Brain pericyte (primary cell): ENCODE measurements at regions not wholly inside any gene's neighbourhood (a gene's known extent, or its start where the extent isn't known, plus 50 kb on each side); places are given as distances from the start of the nearest gene placed in this dataset.
"Not testable (repeated sequence)": the region's sequence is repeated elsewhere in the genome, so short reads cannot be mapped to it uniquely, and the experiment has no call there.

ENCODE experiments used
- DNase-seq: peaks from one replicate; pipeline ENCODE4 v3.0.0-alpha.2; 2012; ENCODE audit warnings: low read depth, low spot score

DNA sequence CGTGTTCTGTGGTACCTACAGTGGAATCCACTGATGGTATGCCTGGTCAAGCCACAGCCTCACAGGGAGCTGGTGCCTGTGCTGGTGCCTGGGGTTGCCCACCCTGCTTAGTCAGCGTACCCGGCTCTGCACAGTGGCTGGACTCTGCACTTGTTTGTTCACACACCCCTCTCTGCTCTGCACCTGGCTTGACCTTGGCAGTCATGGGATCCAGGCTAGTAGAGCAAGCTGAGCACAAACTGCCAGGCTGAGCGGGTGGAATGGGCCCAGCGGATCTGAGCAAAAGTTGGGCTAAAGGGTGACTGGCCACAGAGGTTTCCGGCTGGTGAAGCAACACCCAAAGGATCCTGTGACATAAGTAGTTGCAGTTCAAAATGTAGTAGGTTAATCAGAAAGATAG lies 163.5 kb downstream of the CDH19 start:
- DNase-seq: no peak

DNA sequence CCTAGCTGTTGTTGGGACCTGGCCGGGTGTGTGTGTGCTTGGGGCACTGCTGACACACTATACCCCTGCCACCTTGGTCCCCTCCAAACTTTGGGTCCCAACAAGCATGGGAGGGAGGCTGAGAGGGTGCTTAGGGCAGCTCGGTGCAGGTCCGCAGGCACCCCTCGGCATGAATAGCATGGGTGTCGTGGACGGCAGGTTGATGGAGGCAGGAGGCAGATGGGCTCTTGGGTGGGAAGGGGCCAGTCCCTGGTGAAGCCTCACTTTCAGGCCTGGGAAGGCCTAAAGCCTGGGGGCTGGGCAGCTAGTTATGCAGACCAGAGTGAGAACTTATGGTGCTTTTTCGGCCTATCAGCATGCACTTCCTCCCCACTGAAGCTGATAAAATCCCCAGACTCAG lies 164.2 kb downstream of the CDH19 start:
- no peak for DNase-seq

DNA sequence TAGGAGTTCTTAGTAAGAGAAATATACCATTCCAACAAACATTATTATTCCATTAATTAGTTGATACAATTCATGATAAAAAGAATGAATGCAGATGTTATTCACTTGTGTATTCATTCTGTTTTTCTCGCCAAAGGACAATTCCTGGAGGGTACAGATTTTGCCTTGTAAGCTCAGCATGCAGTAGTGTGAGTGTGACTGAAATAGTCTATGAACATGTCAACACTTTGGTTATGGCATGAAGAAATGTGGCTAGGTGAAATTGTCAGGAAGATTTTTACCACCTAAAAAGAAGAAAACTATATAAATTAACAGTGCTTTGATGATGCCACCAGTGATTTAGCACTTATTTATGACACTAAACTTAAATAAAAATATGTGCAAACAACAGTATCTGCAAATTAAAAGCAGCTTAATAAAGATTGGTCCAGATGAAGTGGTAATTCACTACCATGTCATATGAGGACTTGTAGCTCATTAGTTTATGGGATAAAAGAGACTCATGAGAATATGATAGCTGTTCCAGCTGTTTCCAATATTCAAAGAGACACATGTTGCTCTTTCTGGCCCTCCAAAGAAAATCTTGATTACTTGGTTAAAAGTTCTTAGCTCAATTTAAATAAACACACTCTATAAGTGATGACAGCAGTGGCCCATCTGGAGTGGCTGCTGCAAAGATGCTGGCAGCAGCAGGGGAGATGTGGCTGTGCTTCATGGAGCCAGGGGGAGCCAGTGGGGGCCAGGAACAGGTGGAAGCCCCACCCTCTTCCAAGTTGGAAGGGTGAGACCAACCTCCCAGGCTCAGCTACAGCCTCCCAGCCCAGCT lies 165.0 kb downstream of the CDH19 start:
- DNase-seq: no peak

DNA sequence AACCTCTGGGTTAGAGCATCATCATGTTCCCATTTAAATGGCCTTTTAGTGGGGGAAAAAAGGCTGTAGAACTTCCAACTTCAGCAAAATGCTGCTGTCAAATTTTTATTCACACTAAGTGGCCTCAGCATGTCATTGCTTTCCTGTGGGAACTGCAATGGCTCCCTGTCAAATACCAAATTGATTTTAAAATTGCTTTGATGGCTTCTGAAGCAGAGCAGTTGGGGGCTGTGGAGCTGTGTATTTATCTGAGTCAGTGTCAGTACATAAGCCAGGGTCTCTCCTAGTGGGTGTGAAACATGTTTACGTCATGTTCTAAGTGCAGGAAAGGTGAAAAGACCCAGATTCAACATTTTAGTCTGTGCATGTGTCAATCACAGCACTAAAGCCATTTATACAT lies 171.3 kb downstream of the CDH19 start:
- DNase-seq: no peak

DNA sequence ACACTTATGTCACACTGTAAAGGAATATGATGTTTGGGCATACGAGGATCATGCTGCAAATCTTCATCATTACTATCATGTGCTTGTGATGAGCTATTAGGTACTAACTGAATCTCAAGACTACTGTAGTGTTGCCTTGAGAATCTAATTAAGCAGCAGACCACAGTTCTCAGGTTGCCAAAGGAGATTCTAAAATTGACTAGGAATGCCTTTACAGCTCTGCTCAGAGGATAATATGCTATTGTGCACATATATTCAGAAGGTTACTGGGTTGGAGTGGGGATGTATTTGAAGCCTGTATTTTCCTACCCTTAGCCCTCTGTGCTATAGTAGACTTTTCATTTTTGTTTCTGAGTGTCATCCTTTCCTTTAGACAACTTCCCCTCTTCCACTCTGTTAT lies 175.1 kb downstream of the CDH19 start:
- no peak for DNase-seq

DNA sequence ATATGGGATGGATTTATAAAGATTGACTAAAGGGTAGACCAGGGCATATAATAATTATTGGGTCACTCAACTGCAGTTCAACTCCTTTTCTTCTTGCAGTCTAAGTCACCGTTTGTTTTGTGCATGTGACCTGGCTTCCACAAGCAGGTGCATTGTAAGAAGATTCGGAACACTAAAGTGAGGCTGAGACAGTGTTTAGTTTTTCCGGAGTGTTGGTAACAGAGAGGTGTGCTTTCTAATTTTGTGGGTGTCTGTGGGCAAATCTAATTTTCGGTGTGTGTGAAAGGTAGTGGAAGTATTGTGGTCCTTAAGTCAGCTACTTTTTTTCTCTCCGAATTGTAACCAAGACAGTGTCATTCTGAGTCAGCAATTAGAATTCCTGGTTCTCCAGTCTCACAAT lies 184.5 kb downstream of the CDH19 start:
- DNase-seq: no peak

DNA sequence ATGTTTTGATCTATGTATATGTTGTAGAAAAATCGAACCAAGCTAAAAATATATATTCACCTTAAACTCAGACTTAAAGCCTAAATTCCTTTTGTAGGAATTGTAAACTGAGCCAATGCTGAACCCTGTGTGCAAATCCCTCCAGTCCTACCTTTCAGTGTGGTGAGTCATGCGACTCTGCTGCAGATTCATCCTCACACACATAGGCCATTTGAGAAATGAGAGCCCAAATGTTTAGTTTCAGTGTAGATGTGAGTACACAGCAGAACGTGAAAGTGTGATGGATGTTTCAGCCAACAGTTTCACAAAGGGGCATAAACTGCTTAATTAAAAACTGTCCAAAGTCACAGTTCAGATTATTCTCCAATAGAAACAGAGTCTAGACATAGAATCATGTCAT lies 193.2 kb downstream of the CDH19 start:
- DNase-seq: no peak

DNA sequence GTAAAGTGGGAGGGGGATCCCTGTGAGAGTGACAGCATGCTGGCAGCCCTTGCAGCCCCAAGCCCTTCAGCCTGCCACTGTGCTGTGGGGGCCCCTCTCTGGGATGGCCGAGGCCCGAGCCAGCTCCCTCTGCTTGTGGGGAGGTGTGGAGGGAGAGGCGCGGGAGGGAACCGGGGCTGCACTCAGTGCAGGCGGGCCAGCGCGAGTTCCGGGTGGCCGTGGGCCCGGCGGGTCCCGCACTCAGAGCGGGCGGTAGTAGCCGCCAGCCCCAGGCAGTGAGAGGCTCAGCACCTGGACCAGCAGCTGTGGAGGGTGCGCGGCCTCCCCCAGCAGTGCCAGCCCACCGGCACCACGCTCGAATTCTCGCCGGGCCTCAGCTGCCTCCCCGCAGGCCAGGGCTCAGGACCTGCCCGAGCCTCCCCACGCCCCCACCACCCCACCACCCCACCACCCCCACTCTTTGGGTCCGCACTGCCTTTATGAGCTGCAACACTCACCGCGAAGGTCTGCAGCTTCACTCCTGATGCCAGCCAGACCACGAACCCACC lies 208.1 kb downstream of the CDH19 start:
- DNase-seq: no peak

DNA sequence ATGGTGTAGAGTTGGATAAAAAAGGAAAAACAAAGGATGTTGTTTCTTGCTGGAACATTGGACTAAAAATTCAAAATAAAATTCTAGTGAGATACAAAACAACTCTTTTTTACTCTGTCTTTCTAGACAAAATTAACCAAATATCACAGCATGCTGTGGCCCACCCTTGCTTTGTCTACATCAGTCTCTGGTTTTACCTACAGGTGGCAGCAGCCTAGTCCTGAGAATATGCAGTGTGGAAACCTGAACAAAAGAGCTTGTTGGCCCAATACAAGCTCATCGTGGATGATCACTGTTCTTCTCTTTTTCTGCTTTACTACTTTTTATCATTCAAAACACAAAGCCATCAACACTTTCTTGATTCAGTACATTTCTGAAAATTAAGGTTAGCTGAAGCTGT lies 210.4 kb downstream of the CDH19 start:
- no peak for DNase-seq

DNA sequence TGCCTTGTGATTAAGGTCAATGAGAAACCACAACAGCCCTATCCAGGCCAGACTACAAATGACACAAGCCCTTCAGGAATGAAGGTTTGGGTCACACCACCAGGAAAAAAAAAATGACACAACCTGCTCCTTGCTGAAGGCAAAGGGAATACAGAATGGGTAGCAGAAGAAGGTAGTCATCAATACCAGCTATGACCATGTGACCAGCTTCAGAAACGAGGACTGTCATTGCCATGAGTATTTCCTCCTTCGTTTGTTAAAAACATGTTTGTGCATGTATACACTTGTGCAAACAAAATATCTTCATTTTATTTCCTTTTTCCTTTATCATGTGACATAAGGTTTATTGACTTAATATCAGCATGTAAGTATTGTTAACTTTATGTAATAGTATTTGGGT lies 226.6 kb downstream of the CDH19 start:
- DNase-seq: no peak

DNA sequence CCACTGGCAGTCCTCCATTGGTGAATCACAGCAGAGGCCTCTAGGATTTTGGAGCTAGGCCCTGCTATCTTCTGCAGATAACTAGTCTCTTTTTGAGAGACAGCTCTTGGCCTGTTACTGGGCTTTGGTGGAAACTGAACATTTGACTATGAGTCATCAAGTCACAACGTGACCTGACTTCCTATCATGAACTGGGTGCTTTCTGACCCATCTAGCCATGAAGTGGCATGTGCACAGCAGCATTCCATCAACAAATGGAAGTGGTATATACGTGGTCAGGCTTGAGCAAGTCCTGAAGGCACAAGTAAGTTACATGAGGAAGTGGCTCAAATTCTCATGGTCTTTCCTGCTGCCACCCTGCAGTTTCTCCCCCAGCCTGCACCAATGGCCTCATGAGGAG lies 228.5 kb downstream of the CDH19 start:
- DNase-seq: not testable (repeated sequence)

DNA sequence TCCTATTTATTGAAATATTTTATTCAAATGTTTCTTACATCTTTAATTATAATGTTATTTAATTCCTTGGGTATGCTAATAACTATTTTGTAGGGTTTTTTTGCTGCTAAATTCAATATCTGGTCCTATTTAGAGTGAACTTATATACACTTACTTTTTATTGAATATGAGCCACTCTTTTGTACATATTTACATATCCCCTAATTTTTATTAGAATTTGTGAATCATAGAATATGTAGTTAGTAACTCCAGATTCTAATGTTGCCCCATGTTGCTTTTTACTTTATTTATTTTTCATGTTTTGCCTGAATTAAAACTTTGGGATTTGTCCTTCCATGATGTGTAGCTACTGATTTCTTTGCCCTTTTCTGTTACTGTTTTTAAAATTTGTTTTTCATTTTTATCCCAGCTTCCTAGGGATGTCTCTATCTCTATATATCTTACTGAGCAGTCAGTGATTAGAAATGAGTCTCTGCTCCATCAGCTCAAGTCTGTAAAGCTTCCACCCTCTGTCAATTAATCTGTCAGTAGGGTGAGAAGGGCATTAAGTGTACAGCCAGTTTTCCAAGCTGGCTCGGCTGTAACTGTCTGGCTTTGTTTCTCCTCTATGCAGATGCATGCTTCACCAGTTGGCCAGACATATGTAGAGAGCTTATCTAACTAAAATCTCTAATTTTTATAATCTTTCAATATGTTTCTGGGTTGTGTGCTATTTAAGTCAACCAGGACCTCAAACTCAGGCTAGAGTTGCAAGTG lies 256.9 kb downstream of the CDH19 start:
- DNase-seq: no peak

DNA sequence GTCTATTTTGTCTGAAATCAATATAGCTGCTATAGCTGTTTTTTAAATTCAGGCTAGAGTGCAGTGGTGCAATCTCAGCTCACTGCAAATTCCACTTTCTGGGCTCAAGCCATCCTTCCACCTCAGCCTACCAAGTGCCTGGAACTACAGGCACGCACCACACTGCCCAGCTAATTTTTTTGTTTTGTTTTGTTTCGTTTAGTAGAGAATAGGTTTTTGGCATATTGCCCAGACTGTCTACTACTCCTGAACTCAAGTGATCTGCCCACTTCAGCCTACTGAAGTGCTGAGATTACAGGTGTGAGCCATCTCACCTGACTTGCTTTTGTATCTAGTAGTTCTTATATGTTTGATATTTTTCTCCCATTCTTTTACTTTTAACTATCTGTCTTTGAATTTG lies 259.7 kb downstream of the CDH19 start:
- DNase-seq: no peak

DNA sequence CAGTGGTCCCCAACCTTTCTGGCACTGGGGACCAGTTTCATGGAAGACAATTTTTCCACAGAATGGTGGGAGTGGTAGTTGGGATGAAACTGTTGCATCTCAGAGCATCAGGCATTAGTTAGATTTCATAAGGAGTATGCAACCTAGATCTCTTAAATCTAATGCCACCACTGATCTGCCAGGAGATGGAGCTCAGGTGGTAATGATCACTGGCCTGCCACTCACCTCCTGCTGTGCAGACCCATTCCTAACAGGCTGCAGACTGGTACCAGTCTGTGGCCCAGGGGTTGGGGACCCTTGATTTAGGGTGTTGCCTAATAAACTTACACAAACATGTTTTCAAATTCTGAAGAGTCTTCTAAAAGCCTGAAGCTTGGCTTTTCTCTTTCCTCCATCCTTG lies 261.3 kb downstream of the CDH19 start:
- no peak for DNase-seq

DNA sequence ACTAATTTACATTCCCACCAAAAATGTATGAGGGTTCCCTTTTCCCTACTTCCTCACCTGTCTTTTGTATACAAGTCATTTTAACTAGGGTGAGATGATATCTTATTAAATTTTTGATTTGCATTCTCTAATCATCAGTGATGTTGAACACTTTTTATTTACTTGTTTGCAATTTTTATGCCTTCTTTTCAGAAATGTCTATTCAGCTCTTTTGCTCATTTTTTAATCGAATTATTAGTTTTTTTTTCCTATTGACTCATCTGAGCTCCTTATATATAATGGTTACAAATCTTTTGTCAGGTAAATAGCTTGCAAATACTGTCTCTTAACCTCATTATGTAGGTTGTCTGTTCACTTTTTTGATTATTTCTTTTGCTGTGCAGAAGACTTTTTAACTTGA lies 269.4 kb downstream of the CDH19 start:
- no peak for DNase-seq

DNA sequence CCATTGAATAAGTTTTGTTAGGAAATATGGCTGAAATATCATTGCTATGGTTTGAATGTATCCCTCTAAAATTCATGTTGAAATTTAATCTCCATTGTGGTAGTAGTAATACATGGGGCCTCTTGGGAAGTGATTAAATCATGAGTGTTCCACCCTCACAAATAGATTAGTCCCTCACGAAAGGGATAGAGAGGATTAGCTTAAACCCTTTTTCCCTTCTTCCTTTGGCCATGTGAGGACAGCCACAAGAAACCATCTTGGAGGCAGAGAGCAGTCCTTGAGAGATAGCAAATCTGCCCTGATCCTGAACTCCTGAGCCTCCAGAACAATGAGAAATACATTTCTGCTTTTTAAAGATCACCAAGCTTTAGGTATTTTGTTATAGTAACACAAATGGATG lies 274.2 kb downstream of the CDH19 start:
- no peak for DNase-seq

DNA sequence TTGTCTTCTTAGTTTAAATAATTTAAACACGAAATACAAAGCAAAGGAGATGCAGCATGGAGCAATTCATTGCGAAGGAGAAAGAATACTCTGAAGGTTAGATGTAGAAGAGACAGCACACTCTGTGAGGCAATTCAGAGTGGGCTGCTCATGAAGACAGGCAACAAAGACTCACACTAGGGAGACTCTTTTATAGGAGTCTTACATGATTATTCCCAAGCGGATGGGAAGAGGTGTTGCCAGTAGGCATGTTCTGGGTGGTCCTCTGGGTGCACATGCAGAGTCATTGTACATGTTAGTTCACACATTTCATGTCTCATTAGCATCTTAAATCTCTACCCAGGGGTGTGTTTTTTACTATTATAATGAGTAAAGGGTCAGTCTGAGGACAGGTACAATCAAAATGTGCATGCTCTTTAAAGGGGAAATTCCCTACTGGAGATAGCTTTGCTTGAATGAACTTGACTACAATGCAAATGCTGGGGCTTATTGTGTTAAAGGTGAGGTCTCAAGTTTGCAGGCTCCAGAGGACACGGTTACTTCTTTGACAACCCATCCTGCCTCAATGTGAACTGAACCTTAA lies 275.5 kb downstream of the CDH19 start:
- no peak for DNase-seq

DNA sequence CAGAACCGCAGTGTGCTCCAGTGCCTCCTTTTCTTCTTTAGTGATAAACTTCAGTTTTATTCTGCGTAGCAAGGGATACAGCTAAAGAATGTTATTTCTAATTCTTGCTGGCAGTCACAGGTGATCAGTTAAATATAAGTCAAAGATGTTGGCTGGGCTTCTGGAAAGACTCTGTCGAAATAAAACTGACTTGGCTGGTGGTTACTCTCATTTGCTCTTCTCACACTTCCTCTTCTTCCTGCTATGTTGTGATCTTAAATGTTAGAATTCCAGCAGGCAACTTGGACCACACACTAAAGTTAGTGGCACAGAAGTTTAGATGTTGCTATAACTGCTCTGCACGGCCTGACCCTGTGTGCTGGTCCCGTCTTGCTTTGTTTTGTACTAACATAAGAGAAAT lies 278.6 kb downstream of the CDH19 start:
- no peak for DNase-seq

DNA sequence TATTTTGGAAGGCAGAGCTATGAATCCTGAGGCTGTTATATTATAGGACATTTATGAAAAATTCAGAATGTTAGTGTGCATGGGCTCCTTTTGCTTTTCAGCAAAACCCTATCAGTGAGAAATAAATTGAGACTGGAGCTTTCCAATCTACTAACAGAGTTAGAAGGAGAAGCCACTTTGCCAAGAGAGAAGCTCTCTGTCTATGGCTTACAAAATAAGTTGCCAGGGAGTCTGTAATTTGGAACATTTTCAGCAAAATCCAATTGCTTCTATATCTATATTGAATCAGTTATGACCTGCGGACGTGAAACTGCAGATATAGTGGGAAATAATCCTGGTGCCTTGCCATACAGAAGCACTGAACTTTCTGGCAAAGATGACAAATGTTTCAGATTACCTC lies 279.3 kb downstream of the CDH19 start:
- DNase-seq: no peak

DNA sequence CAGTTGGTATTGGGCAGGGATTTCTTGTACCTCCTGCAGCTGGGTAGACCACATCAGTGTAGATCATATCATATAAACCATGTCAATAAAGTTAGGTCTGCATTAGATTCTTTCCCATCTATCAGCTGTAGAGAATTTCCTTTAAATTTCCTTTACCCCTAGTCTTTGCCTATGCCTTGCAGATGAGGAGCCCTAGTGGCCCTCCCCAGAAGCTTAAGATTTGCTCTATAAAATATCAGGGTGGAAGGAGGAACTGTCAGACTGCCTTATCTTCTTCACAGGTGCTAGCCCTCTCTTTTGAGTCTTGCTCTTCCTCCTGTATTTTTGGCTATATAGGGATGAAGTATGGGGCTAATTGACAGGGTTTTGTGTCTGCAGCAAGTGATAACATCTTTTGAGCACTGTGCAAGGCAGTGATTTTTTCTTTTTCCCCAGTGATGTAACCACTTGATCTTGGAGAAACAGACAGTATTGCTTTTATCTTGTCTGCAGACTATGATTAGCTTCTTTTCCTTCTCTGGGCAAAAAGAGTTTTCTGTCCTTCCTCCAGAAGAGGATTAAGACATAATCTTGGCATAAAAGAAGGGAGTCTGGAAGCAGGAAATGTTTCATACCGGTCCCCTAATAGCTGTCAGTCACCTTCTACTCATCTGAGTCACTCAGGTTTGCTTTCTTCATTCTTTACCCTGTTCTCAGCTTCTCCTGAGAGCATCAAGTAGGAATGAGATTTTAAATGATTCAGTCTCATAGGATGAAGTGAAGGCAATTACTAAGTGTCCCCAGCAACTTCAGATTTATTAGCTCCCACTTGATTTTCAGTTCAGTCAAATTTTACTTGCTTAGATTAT lies 286.4 kb downstream of the CDH19 start:
- no peak for DNase-seq

DNA sequence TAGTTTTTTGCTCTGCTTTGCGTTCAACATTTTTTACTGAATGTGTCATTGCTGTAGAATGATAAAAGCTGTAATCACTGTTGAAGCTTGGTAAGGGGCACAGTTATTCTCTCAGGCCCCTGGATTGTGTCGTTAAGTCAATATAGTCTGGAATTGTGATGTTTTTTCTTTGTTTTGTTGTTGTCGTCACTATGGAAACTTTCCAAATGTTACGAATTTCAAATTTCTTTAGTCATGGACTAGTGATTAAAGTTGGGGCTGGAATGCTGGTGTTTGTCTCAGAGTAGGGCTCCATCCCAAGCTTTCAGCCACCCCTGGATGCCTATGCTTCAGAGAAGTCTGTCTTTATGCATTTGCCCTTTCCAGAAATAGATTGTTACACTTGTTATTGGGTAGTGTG lies 287.2 kb downstream of the CDH19 start:
- no peak for DNase-seq

DNA sequence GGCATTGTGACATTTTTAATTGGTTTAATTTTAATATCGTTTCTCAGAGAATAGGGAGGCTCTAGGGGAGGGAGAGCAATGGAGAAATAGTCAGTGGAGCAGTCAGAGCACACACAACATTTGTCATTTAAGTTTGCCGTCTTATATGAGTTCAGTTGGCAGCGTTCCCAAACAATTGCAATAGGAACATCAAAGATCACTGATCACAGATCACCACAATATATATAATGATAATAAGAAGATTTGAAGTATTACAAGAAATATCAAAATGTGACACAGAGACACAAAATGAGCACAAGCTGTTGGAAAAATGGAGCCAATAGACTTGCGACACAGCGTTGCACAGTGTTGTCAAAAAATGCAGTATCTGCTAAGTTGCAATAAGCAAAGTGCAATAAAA lies 303.7 kb downstream of the CDH19 start:
- DNase-seq: no peak
